ENCODE measurements at regions not wholly inside any gene's neighbourhood (a gene's known extent, or its start where the extent isn't known, plus 50 kb on each side); places are given as distances from the start of the nearest gene placed in this dataset.
"Not testable (repeated sequence)": the region's sequence is repeated elsewhere in the genome, so short reads cannot be mapped to it uniquely, and the experiment has no call there.

DNA sequence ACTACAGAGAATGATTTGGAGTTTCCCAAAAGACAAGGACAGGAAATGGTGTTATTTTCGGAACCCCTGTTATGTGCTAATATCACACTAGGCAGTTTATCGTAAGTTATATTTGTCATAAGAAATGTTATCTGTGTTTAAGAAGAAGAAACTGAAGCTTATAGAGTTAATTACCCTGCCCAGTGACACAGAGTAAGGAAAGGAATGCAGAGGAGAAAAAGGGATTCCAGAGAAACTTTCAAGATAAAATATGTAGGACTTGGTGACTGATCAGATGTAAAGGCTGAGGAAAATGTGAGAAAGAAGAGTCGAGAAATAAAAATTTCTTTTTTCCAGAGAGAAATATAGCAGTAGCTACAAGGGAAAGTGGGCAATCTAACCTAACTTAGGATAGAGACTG lies 63.5 kb upstream of the ZNF746 start:
- DNase-seq: no peak

DNA sequence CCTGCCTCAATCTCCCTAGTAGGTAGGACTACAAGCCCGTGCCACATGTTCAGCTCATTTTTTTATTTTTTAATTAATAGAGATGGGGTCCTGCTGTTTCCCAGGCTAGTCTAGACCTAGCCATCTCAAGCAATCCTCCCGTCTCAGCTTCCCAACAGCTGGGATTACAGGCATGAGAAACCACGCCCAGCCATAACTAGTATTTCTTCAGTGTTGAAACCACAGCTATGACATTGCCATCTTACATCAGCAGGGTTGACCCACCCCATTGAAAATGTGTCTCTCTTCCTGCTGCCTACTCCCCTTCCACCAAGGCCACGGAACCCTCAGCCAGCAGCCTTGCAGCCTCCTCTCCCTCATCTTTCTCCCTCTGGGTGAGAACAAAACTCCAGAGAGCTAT lies 62.1 kb upstream of the ZNF746 start:
- no peak for DNase-seq

DNA sequence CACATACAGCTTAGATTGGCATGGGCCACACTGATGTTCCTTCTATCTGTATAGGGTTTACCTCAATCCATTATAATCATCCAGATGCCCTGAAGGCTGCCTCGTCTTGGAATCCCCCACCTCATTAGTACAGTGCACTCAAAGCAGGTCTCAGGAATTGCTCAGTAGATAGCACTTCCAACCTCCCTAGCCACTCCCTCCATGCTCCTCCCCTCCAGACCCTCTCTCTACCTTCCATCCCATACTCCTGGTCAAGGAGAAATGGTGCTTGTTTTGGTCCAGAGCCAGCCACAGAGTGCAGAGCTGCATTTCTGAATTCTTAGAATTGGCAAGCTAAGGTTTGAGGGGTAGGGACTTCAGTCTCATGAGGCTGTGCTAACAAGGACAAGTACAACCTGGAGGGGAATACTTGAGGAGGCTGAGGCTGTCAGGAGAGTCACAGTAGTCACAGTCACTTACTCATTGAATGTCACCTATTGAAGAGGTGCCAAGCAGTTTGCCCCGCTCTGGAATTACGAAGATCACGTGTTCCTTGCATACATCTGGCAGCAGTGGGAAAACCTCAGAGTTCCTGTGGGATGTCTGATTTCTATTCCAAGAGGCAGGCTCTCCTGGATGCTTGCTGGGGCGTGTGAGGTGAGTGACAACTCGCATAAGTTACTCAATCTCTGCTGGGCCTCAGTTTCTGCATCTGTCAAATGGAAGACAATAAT lies 60.7 kb upstream of the ZNF746 start:
- DNase-seq: no peak

DNA sequence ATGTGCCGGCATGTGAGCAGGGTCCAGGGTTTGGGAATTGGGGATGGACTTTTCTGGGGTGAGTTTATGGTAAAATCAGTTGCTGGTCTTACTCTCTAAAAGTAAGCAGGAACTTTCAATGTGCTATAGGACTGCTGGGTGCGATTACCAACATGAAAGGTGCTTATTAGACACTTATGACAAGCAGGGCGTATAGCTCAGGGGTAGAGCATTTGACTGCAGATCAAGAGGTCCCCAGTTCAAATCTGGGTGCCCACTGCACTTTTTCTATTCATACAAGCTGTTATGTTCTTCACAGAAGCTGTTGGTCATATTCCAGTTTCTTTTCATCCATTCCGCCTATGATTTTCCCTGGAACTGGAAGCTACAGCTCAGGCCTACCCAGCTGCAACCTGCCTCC lies 58.9 kb upstream of the ZNF746 start:
- not testable (repeated sequence) for DNase-seq

DNA sequence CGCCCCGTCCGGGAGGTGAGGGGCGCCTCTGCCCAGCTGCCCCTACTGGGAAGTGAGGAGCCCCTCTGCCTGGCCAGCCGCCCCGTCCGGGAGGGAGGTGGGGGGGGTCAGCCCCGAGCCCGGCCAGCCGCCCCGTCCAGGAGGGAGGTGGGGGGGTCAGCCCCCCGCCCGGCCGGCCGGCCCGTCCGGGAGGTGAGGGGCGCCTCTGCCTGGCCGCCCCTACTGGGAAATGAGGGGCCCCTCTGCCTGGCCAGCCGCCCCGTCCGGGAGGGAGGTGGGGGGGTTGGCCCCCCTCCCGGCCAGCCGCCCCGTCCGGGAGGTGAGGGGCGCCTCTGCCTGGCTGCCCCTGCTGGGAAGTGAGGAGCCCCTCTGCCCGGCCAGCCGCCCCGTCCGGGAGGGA lies 57.2 kb upstream of the ZNF746 start:
- DNase-seq: not testable (repeated sequence)

DNA sequence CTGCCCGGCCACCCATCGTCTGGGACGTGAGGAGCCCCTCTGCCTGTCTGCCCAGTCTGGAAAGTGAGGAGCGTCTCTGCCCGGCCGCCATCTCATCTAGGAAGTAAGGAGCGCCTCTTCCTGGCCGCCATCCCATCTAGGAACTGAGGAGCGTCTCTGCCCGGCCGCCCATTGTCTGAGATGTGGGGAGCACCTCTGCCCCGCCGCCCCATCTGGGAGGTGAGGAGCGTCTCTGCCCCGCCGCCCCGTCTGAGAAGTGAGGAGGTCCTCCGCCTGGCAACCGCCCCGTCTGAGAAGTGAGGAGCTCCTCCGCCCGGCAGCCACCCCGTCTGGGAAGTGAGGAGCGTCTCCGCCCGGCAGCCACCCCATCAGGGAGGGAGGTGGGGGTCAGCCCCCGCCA lies 56.4 kb upstream of the ZNF746 start:
- DNase-seq: not testable (repeated sequence)

DNA sequence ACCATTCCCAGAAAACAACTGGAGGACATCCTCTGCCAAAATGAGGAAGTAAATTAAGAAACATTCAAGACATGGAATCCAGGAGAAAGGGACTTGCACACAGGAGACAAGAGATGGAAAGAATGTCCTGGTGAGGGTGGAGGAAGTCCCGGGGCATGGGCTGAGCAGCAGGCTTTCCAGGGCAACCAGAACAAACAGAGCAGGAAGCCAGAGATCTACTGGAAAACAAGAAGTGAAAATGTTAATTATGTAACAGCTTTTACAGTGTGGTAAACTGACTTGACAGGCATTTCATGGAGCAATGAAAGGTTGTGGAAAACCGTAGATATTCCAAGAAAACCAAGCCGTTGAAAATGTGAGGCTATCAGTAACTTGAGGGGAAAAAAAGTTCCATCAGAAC lies 55.2 kb upstream of the ZNF746 start:
- no peak for DNase-seq
